ENCODE measurements at regions not wholly inside any gene's neighbourhood (a gene's known extent, or its start where the extent isn't known, plus 50 kb on each side); places are given as distances from the start of the nearest gene placed in this dataset.

- TF ChIP-seq POLR2A (IDR thresholded peaks at IDR 0.05): no peak
- no peak for TF ChIP-seq CTCF (IDR thresholded peaks at IDR 0.05)
Observed at GRCh38 chr17:69709441-69709840, 294.9 kb downstream of the MAP2K6 start.
